Caco-2 (cell line): ENCODE measurements at regions not wholly inside any gene's neighbourhood (a gene's known extent, or its start where the extent isn't known, plus 50 kb on each side); places are given as distances from the start of the nearest gene placed in this dataset.

Experiments
- BruUV-seq: library from RNA; stranded (reverse); fragments of 400-500 nt; replicated peaks from 2 replicates; lab custom pipeline; 2021; lab: Mats Ljungman, UMichigan
- CTCF ChIA-PET: fragments of 300-600 bp; sonication (Branson Sonifier 250); formaldehyde crosslinking; loops from one replicate; lab custom pipeline; 2022; ENCODE audit warnings: antibody characterized with exemption; lab: Charles Lee
- POLR2A ChIA-PET: fragments of 300-600 bp; sonication (Branson Sonifier 250); formaldehyde crosslinking; loops from one replicate; lab custom pipeline; 2022; ENCODE audit warnings: antibody characterized with exemption; lab: Charles Lee
- DNase-seq, 2 experiments: peaks; one replicate each; pipeline versions ENCODE4 v3.0.0 to v3.0.0-alpha.2; 2020 to 2022
- H3K27me3 ChIP-seq: replicated peaks from 2 replicates; pipeline ENCODE4 v1.6.0; 2011; ENCODE audit warnings: low read length; ENCODE audit not compliant: control insufficient read depth, insufficient read depth
- H3K36me3 ChIP-seq: 2 replicates; pipeline ENCODE4 v1.5.1; 2011; ENCODE audit warnings: low read length; ENCODE audit not compliant: control insufficient read depth, insufficient read depth
- H3K4me1 ChIP-seq: fragments of 250-450 bp; sonication (Bioruptor Pico); 2 replicates; pipeline ENCODE4 v1.5.1; 2020; ENCODE audit warnings: mild to moderate bottlenecking
- H3K4me3 ChIP-seq: 2 replicates; pipeline ENCODE4 v1.5.1; 2011; ENCODE audit warnings: low read depth, mild to moderate bottlenecking, control low read depth, low read length
- H3K9me3 ChIP-seq: fragments of 250-450 bp; sonication (Bioruptor Pico); 2 replicates; pipeline ENCODE4 v1.5.1; 2020; ENCODE audit warnings: mild to moderate bottlenecking, moderate library complexity
- H3K27ac Mint-ChIP-seq: one replicate; pipeline ENCODE4 v1.8.0; 2022; ENCODE audit warnings: mixed read lengths; ENCODE audit not compliant: unreplicated experiment
- H3K27me3 Mint-ChIP-seq: one replicate; pipeline ENCODE4 v1.8.0; 2022; ENCODE audit warnings: mixed read lengths; ENCODE audit not compliant: insufficient read depth, unreplicated experiment
- H3K36me3 Mint-ChIP-seq: one replicate; pipeline ENCODE4 v1.8.0; 2022; ENCODE audit warnings: mild to moderate bottlenecking, mixed read lengths; ENCODE audit not compliant: insufficient read depth, unreplicated experiment
- H3K4me1 Mint-ChIP-seq: one replicate; pipeline ENCODE4 v1.8.0; 2022; ENCODE audit warnings: low read depth, mixed read lengths; ENCODE audit not compliant: unreplicated experiment
- H3K4me3 Mint-ChIP-seq: one replicate; pipeline ENCODE4 v1.8.0; 2022; ENCODE audit warnings: mild to moderate bottlenecking, moderate library complexity, mixed read lengths; ENCODE audit not compliant: unreplicated experiment
- H3K9me3 Mint-ChIP-seq: one replicate; pipeline ENCODE4 v1.8.0; 2022; ENCODE audit warnings: mixed read lengths; ENCODE audit not compliant: unreplicated experiment
- intact Hi-C: fragments of 100-400 bp; cut with micrococcal nuclease; formaldehyde crosslinking; loops from one replicate; pipeline ENCODE4 v1.10.0; 2022; ENCODE audit not compliant: unreplicated experiment
- TF ChIP-seq, protein P1 (sequence below), 2 experiments: fragments of 200-600 bp in 1 of 2; IDR thresholded peaks; 1 replicate in 1 of 2; 2 replicates in 1 of 2; pipeline versions ENCODE4 v1.5.1 to v1.8.0; 2011 to 2022; ENCODE audit warnings: antibody characterized with exemption in 1 of 2, control low read depth in 1 of 2, inconsistent platforms in 1 of 2, low read depth in 1 of 2, low read length in 1 of 2, mild to moderate bottlenecking in 1 of 2, moderate library complexity in 1 of 2; ENCODE audit not compliant: insufficient read depth in 1 of 2, severe bottlenecking in 1 of 2, unreplicated experiment in 1 of 2

DNA sequence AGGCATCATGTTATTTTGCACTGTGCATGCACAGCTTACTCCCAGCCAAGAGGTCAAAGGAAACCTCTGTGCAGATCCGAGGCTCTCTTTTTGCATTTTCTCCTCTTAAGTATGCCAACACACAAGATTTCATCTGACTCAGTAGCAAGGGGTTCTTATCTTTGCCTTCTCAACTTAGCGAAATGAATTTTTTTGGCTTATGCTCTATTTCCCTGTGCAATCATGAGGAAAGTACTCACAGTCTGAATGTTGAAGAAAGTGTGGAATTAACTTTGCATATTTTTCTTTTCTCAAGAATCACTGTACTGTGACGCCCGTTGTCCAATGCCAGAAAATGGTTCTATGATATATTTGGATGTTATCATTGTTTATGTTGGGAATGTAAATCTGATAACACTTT is 173.5 kb upstream of the FBXL7 start:
- Mint-ChIP-seq H3K27me3 (peaks cover 3% of the 10 kb centered on the region), H3K4me1 (no peaks in the 10 kb centered on the region), H3K36me3 (no peaks in the 10 kb centered on the region), H3K9me3 (no peaks in the 10 kb centered on the region), H3K27ac (no peak overlapping the region), H3K4me3 (no peak overlapping the region)
- TF ChIP-seq, protein P1, sequence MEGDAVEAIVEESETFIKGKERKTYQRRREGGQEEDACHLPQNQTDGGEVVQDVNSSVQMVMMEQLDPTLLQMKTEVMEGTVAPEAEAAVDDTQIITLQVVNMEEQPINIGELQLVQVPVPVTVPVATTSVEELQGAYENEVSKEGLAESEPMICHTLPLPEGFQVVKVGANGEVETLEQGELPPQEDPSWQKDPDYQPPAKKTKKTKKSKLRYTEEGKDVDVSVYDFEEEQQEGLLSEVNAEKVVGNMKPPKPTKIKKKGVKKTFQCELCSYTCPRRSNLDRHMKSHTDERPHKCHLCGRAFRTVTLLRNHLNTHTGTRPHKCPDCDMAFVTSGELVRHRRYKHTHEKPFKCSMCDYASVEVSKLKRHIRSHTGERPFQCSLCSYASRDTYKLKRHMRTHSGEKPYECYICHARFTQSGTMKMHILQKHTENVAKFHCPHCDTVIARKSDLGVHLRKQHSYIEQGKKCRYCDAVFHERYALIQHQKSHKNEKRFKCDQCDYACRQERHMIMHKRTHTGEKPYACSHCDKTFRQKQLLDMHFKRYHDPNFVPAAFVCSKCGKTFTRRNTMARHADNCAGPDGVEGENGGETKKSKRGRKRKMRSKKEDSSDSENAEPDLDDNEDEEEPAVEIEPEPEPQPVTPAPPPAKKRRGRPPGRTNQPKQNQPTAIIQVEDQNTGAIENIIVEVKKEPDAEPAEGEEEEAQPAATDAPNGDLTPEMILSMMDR (IDR thresholded peaks at IDR 0.05; ENCODE audit: insufficient read depth in 1 of 2, low read depth in 1 of 2, low read length in 1 of 2, severe bottlenecking in 1 of 2, unreplicated experiment in 1 of 2) = no peak
- CTCF ChIA-PET = no interaction called here
- POLR2A ChIA-PET = no interaction called here
- DNase-seq = no peak
- Histone ChIP-seq H3K9me3 (peaks cover 6% of the 10 kb centered on the region; the same call in 1 of the 2 replicates), H3K27me3 (no peaks in the 10 kb centered on the region), H3K4me1 (no peaks in the 10 kb centered on the region), H3K36me3 (no peaks in the 10 kb centered on the region), H3K4me3 (no peak overlapping the region)
- intact Hi-C loops = no loop called here
- no TSS peak for BruUV-seq

- POLR2A ChIA-PET = no interaction called here
- no peaks in the 10 kb centered on the region for H3K27me3 ChIP-seq
- TF ChIP-seq, protein P1 (IDR thresholded peaks at IDR 0.05; ENCODE audit: insufficient read depth in 1 of 2, low read depth in 1 of 2, low read length in 1 of 2, severe bottlenecking in 1 of 2, unreplicated experiment in 1 of 2) = no peak
- intact Hi-C loops = no loop called here
- no TSS peak for BruUV-seq
- Mint-ChIP-seq H3K36me3 (no peaks in the 10 kb centered on the region), H3K27ac (no peak overlapping the region), H3K4me1 (no peaks in the 10 kb centered on the region), H3K27me3 (no peaks in the 10 kb centered on the region), H3K4me3 (no peak overlapping the region), H3K9me3 (no peaks in the 10 kb centered on the region)
- DNase-seq = no peak
- peaks cover 6% of the 10 kb centered on the region; the same call in 1 of the 2 replicates for H3K9me3 ChIP-seq
- H3K4me1 ChIP-seq = no peaks in the 10 kb centered on the region
- no peaks in the 10 kb centered on the region for H3K36me3 ChIP-seq
- no peak overlapping the region for H3K4me3 ChIP-seq
- CTCF ChIA-PET = no interaction called here
These were observed 177.6 kb upstream of the FBXL7 start for GRCh38 chr5:15322421-15322820.

- DNase-seq = no peak
- Mint-ChIP-seq H3K27me3 (peaks cover 1% of the 10 kb centered on the region), H3K27ac (no peak overlapping the region), H3K4me3 (no peak overlapping the region), H3K4me1 (no peaks in the 10 kb centered on the region), H3K36me3 (no peaks in the 10 kb centered on the region), H3K9me3 (no peaks in the 10 kb centered on the region)
- Histone ChIP-seq H3K4me1 (no peaks in the 10 kb centered on the region), H3K9me3 (peaks cover 6% of the 10 kb centered on the region; the same call in 1 of the 2 replicates), H3K4me3 (no peak overlapping the region), H3K36me3 (no peaks in the 10 kb centered on the region), H3K27me3 (no peaks in the 10 kb centered on the region)
- no TSS peak for BruUV-seq
- TF ChIP-seq, protein P1 (IDR thresholded peaks at IDR 0.05; ENCODE audit: insufficient read depth in 1 of 2, low read depth in 1 of 2, low read length in 1 of 2, severe bottlenecking in 1 of 2, unreplicated experiment in 1 of 2) = no peak
- ChIA-PET CTCF (no interaction called here), POLR2A (no interaction called here)
- intact Hi-C loops = no loop called here
These were observed 178.2 kb upstream of the FBXL7 start for GRCh38 chr5:15321776-15322175.
